ENCODE measurements at regions not wholly inside any gene's neighbourhood (a gene's known extent, or its start where the extent isn't known, plus 50 kb on each side); places are given as distances from the start of the nearest gene placed in this dataset.

DNA sequence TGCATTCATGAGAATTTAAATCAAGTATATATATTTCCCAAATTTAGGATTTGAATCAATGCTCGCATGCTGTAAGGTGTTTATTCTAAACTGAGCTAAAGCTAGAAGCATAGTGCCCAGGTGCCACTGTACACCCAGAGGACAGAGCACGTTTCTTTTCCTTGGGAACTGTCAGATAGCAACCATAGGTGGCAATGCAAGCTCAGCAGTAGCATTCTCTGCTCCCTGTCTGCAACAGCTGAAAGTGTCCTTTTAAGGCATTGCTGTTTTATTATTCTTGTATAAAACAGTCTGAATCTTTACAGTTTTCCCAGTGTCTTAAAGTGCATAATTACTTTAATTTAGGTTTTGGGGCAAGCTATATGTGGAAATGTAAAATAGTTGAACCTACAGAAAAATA, 443.4 kb upstream of the MMS22L start:
- no peak for TF ChIP-seq ZFP3 (CRISPR knock-in tag; IDR thresholded peaks at IDR 0.05)
- no peak for TF ChIP-seq ZFP30 (CRISPR knock-in tag; IDR thresholded peaks at IDR 0.05)
- TF ChIP-seq, protein P1, sequence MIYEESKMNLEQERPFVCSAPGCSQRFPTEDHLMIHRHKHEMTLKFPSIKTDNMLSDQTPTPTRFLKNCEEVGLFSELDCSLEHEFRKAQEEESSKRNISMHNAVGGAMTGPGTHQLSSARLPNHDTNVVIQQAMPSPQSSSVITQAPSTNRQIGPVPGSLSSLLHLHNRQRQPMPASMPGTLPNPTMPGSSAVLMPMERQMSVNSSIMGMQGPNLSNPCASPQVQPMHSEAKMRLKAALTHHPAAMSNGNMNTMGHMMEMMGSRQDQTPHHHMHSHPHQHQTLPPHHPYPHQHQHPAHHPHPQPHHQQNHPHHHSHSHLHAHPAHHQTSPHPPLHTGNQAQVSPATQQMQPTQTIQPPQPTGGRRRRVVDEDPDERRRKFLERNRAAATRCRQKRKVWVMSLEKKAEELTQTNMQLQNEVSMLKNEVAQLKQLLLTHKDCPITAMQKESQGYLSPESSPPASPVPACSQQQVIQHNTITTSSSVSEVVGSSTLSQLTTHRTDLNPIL (CRISPR knock-in tag; IDR thresholded peaks at IDR 0.05; ENCODE audit: low read depth) = no peak
- TF ChIP-seq CSDC2 (CRISPR knock-in tag; IDR thresholded peaks at IDR 0.05) = no peak
- TF ChIP-seq BACH2 (CRISPR knock-in tag; IDR thresholded peaks at IDR 0.05; ENCODE audit: borderline replicate concordance) = no peak
- peak; percentile 57; the same call in 1 of the 3 replicates for ATAC-seq

DNA sequence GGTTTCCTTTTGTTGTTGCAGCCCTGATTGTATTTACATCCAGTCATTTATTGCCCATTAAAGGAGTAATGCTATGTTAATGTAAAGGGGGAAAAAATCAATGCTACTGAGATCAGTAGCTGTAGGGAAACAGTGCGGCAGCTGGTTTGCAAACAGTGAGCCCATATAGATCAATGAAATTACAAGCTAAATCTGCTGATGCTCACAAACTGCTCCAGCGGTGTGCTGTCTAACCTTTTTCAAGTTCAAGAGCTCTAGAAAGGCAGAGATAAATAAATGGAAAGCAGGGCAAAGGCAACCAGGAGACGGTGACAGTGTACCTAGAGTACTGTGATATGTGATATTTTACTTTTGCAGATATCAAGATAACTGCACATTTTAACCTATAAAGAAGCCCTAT, 449.0 kb upstream of the MMS22L start:
- TF ChIP-seq RARB (CRISPR knock-in tag; IDR thresholded peaks at IDR 0.05) = no peak
- TF ChIP-seq BACH2 (CRISPR knock-in tag; IDR thresholded peaks at IDR 0.05; ENCODE audit: borderline replicate concordance) = no peak
- TF ChIP-seq ZNF565 (CRISPR knock-in tag; conservative IDR thresholded peaks at IDR 0.05; ENCODE audit: low read depth) = no peak
- TF ChIP-seq ESRRG (CRISPR knock-in tag; IDR thresholded peaks at IDR 0.05) = no peak
- TF ChIP-seq ZC3H10 (CRISPR knock-in tag; IDR thresholded peaks at IDR 0.05) = no peak
- TF ChIP-seq SNAI2 (CRISPR knock-in tag; IDR thresholded peaks at IDR 0.05) = no peak
- TF ChIP-seq ZFP3 (CRISPR knock-in tag; IDR thresholded peaks at IDR 0.05) = no peak
- TF ChIP-seq, protein P2, sequence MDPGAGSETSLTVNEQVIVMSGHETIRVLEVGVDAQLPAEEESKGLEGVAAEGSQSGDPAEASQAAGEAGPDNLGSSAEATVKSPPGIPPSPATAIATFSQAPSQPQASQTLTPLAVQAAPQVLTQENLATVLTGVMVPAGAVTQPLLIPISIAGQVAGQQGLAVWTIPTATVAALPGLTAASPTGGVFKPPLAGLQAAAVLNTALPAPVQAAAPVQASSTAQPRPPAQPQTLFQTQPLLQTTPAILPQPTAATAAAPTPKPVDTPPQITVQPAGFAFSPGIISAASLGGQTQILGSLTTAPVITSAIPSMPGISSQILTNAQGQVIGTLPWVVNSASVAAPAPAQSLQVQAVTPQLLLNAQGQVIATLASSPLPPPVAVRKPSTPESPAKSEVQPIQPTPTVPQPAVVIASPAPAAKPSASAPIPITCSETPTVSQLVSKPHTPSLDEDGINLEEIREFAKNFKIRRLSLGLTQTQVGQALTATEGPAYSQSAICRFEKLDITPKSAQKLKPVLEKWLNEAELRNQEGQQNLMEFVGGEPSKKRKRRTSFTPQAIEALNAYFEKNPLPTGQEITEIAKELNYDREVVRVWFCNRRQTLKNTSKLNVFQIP (CRISPR knock-in tag; IDR thresholded peaks at IDR 0.05; ENCODE audit: borderline replicate concordance, low read depth) = no peak
- TF ChIP-seq CSDC2 (CRISPR knock-in tag; IDR thresholded peaks at IDR 0.05) = no peak
- TF ChIP-seq, protein P3, sequence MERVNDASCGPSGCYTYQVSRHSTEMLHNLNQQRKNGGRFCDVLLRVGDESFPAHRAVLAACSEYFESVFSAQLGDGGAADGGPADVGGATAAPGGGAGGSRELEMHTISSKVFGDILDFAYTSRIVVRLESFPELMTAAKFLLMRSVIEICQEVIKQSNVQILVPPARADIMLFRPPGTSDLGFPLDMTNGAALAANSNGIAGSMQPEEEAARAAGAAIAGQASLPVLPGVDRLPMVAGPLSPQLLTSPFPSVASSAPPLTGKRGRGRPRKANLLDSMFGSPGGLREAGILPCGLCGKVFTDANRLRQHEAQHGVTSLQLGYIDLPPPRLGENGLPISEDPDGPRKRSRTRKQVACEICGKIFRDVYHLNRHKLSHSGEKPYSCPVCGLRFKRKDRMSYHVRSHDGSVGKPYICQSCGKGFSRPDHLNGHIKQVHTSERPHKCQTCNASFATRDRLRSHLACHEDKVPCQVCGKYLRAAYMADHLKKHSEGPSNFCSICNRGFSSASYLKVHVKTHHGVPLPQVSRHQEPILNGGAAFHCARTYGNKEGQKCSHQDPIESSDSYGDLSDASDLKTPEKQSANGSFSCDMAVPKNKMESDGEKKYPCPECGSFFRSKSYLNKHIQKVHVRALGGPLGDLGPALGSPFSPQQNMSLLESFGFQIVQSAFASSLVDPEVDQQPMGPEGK (CRISPR knock-in tag; IDR thresholded peaks at IDR 0.05; ENCODE audit: borderline replicate concordance) = no peak
- TF ChIP-seq, protein P4, sequence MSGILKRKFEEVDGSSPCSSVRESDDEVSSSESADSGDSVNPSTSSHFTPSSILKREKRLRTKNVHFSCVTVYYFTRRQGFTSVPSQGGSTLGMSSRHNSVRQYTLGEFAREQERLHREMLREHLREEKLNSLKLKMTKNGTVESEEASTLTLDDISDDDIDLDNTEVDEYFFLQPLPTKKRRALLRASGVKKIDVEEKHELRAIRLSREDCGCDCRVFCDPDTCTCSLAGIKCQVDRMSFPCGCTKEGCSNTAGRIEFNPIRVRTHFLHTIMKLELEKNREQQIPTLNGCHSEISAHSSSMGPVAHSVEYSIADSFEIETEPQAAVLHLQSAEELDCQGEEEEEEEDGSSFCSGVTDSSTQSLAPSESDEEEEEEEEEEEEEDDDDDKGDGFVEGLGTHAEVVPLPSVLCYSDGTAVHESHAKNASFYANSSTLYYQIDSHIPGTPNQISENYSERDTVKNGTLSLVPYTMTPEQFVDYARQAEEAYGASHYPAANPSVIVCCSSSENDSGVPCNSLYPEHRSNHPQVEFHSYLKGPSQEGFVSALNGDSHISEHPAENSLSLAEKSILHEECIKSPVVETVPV (CRISPR knock-in tag; IDR thresholded peaks at IDR 0.05) = no peak
- TF ChIP-seq ISL1 (CRISPR knock-in tag; IDR thresholded peaks at IDR 0.05) = no peak
- TF ChIP-seq, protein P5, sequence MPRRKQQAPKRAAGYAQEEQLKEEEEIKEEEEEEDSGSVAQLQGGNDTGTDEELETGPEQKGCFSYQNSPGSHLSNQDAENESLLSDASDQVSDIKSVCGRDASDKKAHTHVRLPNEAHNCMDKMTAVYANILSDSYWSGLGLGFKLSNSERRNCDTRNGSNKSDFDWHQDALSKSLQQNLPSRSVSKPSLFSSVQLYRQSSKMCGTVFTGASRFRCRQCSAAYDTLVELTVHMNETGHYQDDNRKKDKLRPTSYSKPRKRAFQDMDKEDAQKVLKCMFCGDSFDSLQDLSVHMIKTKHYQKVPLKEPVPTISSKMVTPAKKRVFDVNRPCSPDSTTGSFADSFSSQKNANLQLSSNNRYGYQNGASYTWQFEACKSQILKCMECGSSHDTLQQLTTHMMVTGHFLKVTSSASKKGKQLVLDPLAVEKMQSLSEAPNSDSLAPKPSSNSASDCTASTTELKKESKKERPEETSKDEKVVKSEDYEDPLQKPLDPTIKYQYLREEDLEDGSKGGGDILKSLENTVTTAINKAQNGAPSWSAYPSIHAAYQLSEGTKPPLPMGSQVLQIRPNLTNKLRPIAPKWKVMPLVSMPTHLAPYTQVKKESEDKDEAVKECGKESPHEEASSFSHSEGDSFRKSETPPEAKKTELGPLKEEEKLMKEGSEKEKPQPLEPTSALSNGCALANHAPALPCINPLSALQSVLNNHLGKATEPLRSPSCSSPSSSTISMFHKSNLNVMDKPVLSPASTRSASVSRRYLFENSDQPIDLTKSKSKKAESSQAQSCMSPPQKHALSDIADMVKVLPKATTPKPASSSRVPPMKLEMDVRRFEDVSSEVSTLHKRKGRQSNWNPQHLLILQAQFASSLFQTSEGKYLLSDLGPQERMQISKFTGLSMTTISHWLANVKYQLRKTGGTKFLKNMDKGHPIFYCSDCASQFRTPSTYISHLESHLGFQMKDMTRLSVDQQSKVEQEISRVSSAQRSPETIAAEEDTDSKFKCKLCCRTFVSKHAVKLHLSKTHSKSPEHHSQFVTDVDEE (CRISPR knock-in tag; IDR thresholded peaks at IDR 0.05) = no peak
- TF ChIP-seq ZNF70 (CRISPR knock-in tag; IDR thresholded peaks at IDR 0.05) = no peak
- TF ChIP-seq GLIS3 (CRISPR knock-in tag; IDR thresholded peaks at IDR 0.05) = no peak
- no peak for TF ChIP-seq TCF4 (CRISPR knock-in tag; IDR thresholded peaks at IDR 0.05; ENCODE audit: borderline replicate concordance)
- no peak for ATAC-seq

DNA sequence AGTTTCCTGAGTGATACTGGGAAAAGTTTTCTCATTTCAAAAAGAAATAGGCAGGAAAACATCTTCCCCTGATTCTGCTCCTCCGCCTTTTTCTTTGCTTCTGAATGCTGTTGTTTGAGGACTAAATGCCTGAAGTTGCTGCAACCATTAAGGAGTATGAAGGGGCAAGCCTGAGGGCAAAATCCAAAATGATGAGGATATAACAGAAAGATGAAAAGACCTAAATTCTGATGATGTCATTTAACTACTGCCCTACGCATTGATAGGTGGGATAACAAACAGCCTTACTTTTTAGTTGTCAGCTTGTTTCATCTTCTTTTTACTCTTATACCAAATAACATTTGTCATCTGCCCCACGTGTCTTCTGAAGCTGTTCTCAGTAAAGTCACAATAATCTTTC, 474.6 kb upstream of the MMS22L start:
- no peak for TF ChIP-seq GLIS3 (CRISPR knock-in tag; IDR thresholded peaks at IDR 0.05)
- TF ChIP-seq, protein P1 (CRISPR knock-in tag; IDR thresholded peaks at IDR 0.05; ENCODE audit: low read depth) = no peak
- TF ChIP-seq ZFP30 (CRISPR knock-in tag; IDR thresholded peaks at IDR 0.05) = no peak
- TF ChIP-seq, protein P5 (CRISPR knock-in tag; IDR thresholded peaks at IDR 0.05) = no peak
- TF ChIP-seq ARNTL (CRISPR knock-in tag; IDR thresholded peaks at IDR 0.05; ENCODE audit: borderline replicate concordance, low read depth) = no peak
- no peak for TF ChIP-seq TCF4 (CRISPR knock-in tag; IDR thresholded peaks at IDR 0.05; ENCODE audit: borderline replicate concordance)
- TF ChIP-seq ZNF70 (CRISPR knock-in tag; IDR thresholded peaks at IDR 0.05) = no peak
- no peak for TF ChIP-seq PPARA (CRISPR knock-in tag; IDR thresholded peaks at IDR 0.05; ENCODE audit: borderline replicate concordance)
- TF ChIP-seq ISL1 (CRISPR knock-in tag; IDR thresholded peaks at IDR 0.05) = no peak
- TF ChIP-seq ZFP3 (CRISPR knock-in tag; IDR thresholded peaks at IDR 0.05) = no peak
- no peak for TF ChIP-seq SNAI2 (CRISPR knock-in tag; IDR thresholded peaks at IDR 0.05)
- no peak for TF ChIP-seq ZNF565 (CRISPR knock-in tag; conservative IDR thresholded peaks at IDR 0.05; ENCODE audit: low read depth)
- TF ChIP-seq, protein P3 (CRISPR knock-in tag; IDR thresholded peaks at IDR 0.05; ENCODE audit: borderline replicate concordance) = no peak
- ATAC-seq = no peak

Measured in SK-N-SH treated with all-trans-retinoic acid at 6 μM for 48 hours (cell line).